ACHN (cell line): ENCODE measurements at regions not wholly inside any gene's neighbourhood (a gene's known extent, or its start where the extent isn't known, plus 50 kb on each side); places are given as distances from the start of the nearest gene placed in this dataset.
"Not testable (repeated sequence)": the region's sequence is repeated elsewhere in the genome, so short reads cannot be mapped to it uniquely, and the experiment has no call there.

ENCODE experiments used
- DNase-seq: peaks from one replicate; pipeline ENCODE4 v3.0.0-alpha.2; 2015
- in situ Hi-C: cut with HindIII; loops from 2 replicates; pipeline ENCODE4 v1.10.0; 2017; ENCODE audit warnings: low sequenced_read_pairs, low pct_ligation_motif_present, low pct_unique_long_range_greater_than_20kb

GRCh38 chr2:140073763-140074162 is 1293.6 kb upstream of the NXPH2 start:
- in situ Hi-C loops, DNase-seq: not testable (repeated sequence)

DNA sequence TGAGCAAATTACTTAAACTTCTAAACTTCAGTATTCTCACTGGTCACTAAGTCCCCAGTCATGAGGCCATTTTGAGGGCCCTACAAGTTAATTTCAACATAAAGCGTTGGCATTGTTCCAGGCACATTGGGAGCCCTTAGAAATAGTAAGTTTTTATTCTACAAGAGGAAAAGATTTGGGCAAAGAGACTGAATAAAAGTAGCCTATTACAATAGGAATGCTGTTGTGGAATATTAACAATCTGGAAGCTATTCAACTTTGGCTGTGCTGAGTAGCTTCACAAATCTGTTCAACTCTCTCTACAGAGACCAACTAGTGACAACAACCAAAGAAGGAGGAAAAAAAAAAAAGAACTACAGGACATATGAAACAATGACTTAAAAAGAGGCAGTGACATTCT is 1287.5 kb upstream of the NXPH2 start:
- no peak for DNase-seq
- in situ Hi-C loops, result no loop called here

DNA sequence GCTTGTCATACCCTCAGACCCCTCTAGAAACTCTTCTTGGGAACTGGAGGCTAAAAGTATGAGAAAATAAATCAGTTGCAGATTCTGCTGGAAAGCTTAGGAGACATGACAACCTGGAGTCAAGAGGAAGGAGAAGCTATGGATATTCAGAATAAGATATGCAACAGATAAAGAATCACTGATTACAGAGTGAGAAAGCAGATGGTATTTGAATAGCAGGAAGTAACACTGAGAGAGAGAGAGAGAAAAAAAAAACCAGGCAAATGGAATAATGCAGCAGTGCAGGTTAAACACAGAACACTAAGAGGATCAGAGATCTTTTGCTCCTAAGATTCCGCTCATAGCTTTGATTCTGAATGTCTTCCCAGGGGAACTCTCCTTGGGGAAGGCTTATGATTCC is 1284.1 kb upstream of the NXPH2 start:
- DNase-seq, result no peak
- in situ Hi-C loops, result no loop called here

GRCh38 chr2:140063356-140063755 is 1283.2 kb upstream of the NXPH2 start:
- no peak for DNase-seq
- in situ Hi-C loops, result no loop called here

GRCh38 chr2:140061240-140061639 is 1281.0 kb upstream of the NXPH2 start:
- no peak for DNase-seq
- in situ Hi-C loops, result no loop called here

DNA sequence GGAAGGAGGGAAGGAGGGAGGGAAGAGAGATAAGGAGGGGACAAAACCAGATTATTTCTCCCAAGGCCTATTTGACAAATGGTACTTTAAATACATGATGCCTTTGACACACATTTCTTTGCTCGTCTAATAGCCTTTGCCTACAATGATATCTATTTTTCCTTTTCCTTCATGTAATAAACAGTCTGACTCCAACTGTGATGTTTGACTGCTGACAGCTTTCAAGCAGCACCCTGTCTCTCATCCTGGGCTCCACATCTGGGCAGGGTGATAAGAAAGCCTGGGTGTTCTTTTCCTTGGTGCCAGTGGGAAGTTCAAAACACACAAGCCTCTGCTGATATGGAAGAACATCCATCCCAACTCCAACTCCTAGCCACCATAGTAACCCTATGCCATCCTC is 1277.7 kb upstream of the NXPH2 start:
- DNase-seq, result no peak
- in situ Hi-C loops, result no loop called here

DNA sequence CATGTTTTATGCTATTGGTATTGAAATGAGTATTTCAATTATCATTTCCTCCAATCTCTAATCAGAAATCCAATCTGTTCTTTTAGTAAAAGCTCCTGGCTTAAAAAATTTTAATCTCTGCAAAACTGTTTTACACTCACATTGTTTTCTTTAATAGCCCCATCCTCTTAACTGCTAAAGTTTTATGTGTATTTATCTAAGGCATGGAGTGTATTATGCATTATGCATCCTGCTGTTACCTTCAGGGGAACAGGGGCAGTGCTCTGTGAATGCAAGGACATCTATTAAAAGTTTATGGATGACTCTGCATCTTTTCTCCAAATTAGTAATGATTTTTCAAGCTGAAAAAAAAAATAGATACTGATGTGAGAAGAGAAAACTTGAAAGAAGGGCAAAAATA is 1261.6 kb upstream of the NXPH2 start:
- in situ Hi-C loops, result no loop called here

DNA sequence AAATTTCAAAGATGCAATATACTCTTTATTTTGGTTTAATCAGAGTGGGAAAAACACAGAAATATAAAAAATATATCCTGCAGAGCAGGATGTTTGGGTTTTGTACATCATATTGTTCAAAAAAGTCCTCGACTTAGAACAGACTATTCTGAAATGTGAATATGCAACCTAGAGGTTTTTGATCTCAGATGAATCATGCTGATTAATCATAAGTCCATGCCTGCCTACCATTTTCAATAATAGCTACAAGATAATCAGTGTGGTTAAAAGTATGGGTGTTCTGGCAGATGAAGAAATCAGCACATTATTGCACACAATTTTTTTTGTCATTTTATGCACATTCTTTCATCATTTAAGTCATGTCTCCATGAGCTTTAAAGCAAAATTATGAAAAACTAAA is 1261.0 kb upstream of the NXPH2 start:
- no peak for DNase-seq
- in situ Hi-C loops, result no loop called here

More for the DNA sequence above, 1261.6 kb upstream of the NXPH2 start:
- DNase-seq, result no peak

GRCh38 chr2:140033638-140034037 is 1253.4 kb upstream of the NXPH2 start:
- DNase-seq, result no peak
- in situ Hi-C loops, result no loop called here

GRCh38 chr2:140027966-140028365 is 1247.8 kb upstream of the NXPH2 start:
- in situ Hi-C loops, result no loop called here

GRCh38 chr2:140027320-140027719 is 1247.1 kb upstream of the NXPH2 start:
- in situ Hi-C loops, result no loop called here
- no peak for DNase-seq

More at GRCh38 chr2:140027966-140028365, 1247.8 kb upstream of the NXPH2 start:
- DNase-seq, result no peak

- no peak for DNase-seq
- in situ Hi-C loops, result no loop called here
Measured at GRCh38 chr2:140023291-140023690, 1243.1 kb upstream of the NXPH2 start.

DNA sequence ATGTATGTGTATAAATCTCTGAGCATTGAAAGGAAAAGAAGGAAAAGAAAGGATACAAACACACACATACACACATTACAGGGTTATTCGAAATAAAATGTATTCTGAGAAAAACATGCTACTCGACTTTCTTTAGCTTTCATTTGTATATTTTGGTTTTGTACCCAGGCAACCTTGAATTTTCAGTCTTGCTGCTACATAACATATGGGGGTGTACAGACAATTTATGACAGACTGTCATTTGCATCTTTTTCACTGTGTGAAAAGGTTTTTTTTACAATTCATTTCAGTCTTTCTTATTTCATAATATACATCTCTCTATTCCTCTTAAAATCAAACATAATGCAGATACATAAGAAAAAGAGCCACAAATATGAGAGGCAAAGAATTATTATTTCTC is 1238.4 kb upstream of the NXPH2 start:
- DNase-seq, result no peak
- in situ Hi-C loops, result no loop called here

- in situ Hi-C loops, result no loop called here
- no peak for DNase-seq
Measured at GRCh38 chr2:140014204-140014546, 1234.0 kb upstream of the NXPH2 start.

GRCh38 chr2:140013545-140014203 is 1233.5 kb upstream of the NXPH2 start:
- DNase-seq, result no peak
- in situ Hi-C loops, result no loop called here

GRCh38 chr2:140011287-140011686 is 1231.1 kb upstream of the NXPH2 start:
- in situ Hi-C loops, result no loop called here
- DNase-seq, result no peak

GRCh38 chr2:140002110-140002509 is 1221.9 kb upstream of the NXPH2 start:
- no peak for DNase-seq
- in situ Hi-C loops, result no loop called here

- in situ Hi-C loops, result no loop called here
- no peak for DNase-seq
Measured at GRCh38 chr2:139992711-139993345, 1212.6 kb upstream of the NXPH2 start.

DNA sequence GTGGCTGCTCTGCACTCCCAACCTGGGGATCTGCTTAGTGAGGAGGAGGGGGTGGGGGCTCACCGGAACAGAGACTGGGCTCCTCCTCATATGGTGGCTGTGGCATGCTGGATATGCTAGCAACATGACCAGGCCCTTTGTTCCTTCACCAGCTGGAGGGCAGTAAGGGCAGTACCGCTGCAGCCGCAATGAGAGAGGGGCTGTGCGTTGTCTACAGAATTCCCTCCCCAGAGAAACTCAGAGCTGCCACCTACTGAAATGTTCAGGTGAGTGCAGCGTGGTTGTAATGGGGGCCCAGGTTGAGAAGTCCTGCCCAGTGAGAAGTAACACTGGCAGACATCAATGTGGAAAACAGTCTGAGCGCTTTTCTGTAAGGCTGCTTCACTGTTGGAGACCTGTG is 1211.9 kb upstream of the NXPH2 start:
- in situ Hi-C loops, result no loop called here
- no peak for DNase-seq

GRCh38 chr2:139990646-139991335 is 1210.6 kb upstream of the NXPH2 start:
- DNase-seq, result no peak
- in situ Hi-C loops, result no loop called here
